Mesenteric fat pad (tissue), 1 donor: ENCODE measurements at regions not wholly inside any gene's neighbourhood (a gene's known extent, or its start where the extent isn't known, plus 50 kb on each side); places are given as distances from the start of the nearest gene placed in this dataset.
"Not testable (repeated sequence)": the region's sequence is repeated elsewhere in the genome, so short reads cannot be mapped to it uniquely, and the experiment has no call there.

ENCODE experiments used
- DNase-seq: peaks from one replicate; pipeline ENCODE4 v3.0.0-alpha.2; 2020; ENCODE audit warnings: low spot score
- donor health status: DM: yes; HTN: yes; CAD: no.

GRCh38 chr20:53819973-53820451 is 226.4 kb upstream of the ZNF217 start:
- no peak for DNase-seq

- DNase-seq = no peak
Observed at GRCh38 chr20:53818457-53819177, 225.0 kb upstream of the ZNF217 start.

GRCh38 chr20:53817513-53817912 is 223.9 kb upstream of the ZNF217 start:
- DNase-seq = not testable (repeated sequence)

GRCh38 chr20:53816872-53817398 is 223.3 kb upstream of the ZNF217 start:
- no peak for DNase-seq

GRCh38 chr20:53815509-53815908 is 221.9 kb upstream of the ZNF217 start:
- DNase-seq = no peak

GRCh38 chr20:53814060-53814459 is 220.4 kb upstream of the ZNF217 start:
- DNase-seq = no peak

- DNase-seq = no peak
Observed at GRCh38 chr20:53813636-53814035, 220.0 kb upstream of the ZNF217 start.

- no peak for DNase-seq
Observed at GRCh38 chr20:53811577-53811976, 217.9 kb upstream of the ZNF217 start.

GRCh38 chr20:53810661-53811355 is 217.2 kb upstream of the ZNF217 start:
- no peak for DNase-seq

GRCh38 chr20:53809728-53810365 is 216.2 kb upstream of the ZNF217 start:
- no peak for DNase-seq

GRCh38 chr20:53809217-53809616 is 215.6 kb upstream of the ZNF217 start:
- no peak for DNase-seq

- DNase-seq = no peak
Observed at GRCh38 chr20:53808733-53809132, 215.1 kb upstream of the ZNF217 start.

GRCh38 chr20:53808302-53808701 is 214.7 kb upstream of the ZNF217 start:
- not testable (repeated sequence) for DNase-seq

GRCh38 chr20:53806683-53807401 is 213.2 kb upstream of the ZNF217 start:
- DNase-seq = no peak

GRCh38 chr20:53805895-53806384 is 212.3 kb upstream of the ZNF217 start:
- DNase-seq = no peak

GRCh38 chr20:53804920-53805894 is 211.6 kb upstream of the ZNF217 start:
- no peak for DNase-seq

- not testable (repeated sequence) for DNase-seq
Observed at GRCh38 chr20:53804308-53804707, 210.7 kb upstream of the ZNF217 start.

- DNase-seq = no peak
Observed at GRCh38 chr20:53803492-53804155, 210.0 kb upstream of the ZNF217 start.
